Prostate gland (tissue), 2 donors: ENCODE measurements at regions not wholly inside any gene's neighbourhood (a gene's known extent, or its start where the extent isn't known, plus 50 kb on each side); places are given as distances from the start of the nearest gene placed in this dataset.

ENCODE experiments used
- CTCF ChIP-seq, 4 experiments: fragments of 200-600 bp in 2 of 4; fragments of 450-650 bp in 2 of 4; sonication (generic) in 2 of 4; IDR thresholded peaks; 1 replicate in 3 of 4; 2 replicates in 1 of 4; pipeline ENCODE4 v1.5.1; 2016 to 2019; ENCODE audit warnings: antibody characterized with exemption in 4 of 4, mild to moderate bottlenecking in 2 of 4, moderate library complexity in 2 of 4
- POLR2A ChIP-seq: fragments of 450-650 bp; IDR thresholded peaks from one replicate; pipeline ENCODE4 v1.6.1; 2016; ENCODE audit warnings: antibody characterized with exemption, mild to moderate bottlenecking

- TF ChIP-seq CTCF (IDR thresholded peaks at IDR 0.05) (no peak), POLR2A (no peak)
Observed at GRCh38 chr4:59369229-59369628, 1830.9 kb upstream of the ADGRL3 start.
